A549 (cell line): ENCODE measurements at regions not wholly inside any gene's neighbourhood (a gene's known extent, or its start where the extent isn't known, plus 50 kb on each side); places are given as distances from the start of the nearest gene placed in this dataset.
A peak's percentile ranks its signal among the peaks of the same experiment; 100 is the strongest.

ENCODE experiments used
- ATAC-seq, 2 experiments: fragments of 200-7000 bp in 1 of 2; fragments of >200 bp in 1 of 2; cut with Nextera tagmentation in 1 of 2; cut with Tn5 transposase in 1 of 2; 3 replicates each; pipeline versions ENCODE4 v1.8.0 to v1.9.1; 2018 to 2020; ENCODE audit warnings: mild to moderate bottlenecking in 1 of 2, moderate library complexity in 1 of 2
- CTCF ChIA-PET: fragments of 300-600 bp; sonication (Branson Sonifier 250); formaldehyde crosslinking; extraction: SDS; loops from one replicate; lab custom pipeline; 2021; ENCODE audit warnings: antibody characterized with exemption, inconsistent platforms; lab: Yijun Ruan, JAX
- POLR2A ChIA-PET: fragments of 350-600 bp; formaldehyde crosslinking; extraction: SDS; loops from one replicate; lab custom pipeline; 2021; ENCODE audit warnings: antibody characterized with exemption, inconsistent platforms; lab: Yijun Ruan, JAX
- DNase-seq, 2 experiments: peaks; one replicate each; pipeline versions ENCODE4 v3.0.0 to v3.0.0-alpha.2; 2011 to 2016; ENCODE audit warnings: low read depth in 1 of 2, low spot score in 1 of 2
- FAIRE-seq: peaks from 2 replicates; lab custom pipeline; 2011; peaks lifted over from hg19 to GRCh38; lab: Jason Lieb, UNC
- H3K27ac ChIP-seq, 2 experiments: fragments of >200 bp; sonication (Bioruptor Twin); formaldehyde crosslinking; 3 replicates each; pipeline ENCODE4 v1.5.1; 2016 to 2017
- H3K4me1 ChIP-seq: fragments of >200 bp; sonication (Bioruptor Twin); formaldehyde crosslinking; 3 replicates; pipeline ENCODE4 v1.6.1; 2016
- H3K4me2 ChIP-seq: fragments of >200 bp; sonication (Bioruptor Twin); formaldehyde crosslinking; 3 replicates; pipeline ENCODE4 v1.6.1; 2016
- H3K4me3 ChIP-seq: fragments of >200 bp; sonication (Bioruptor Twin); formaldehyde crosslinking; 3 replicates; pipeline ENCODE4 v1.5.1; 2016
- H3K9me3 ChIP-seq: fragments of >200 bp; sonication (Bioruptor Twin); formaldehyde crosslinking; 3 replicates; pipeline ENCODE4 v1.6.1; 2016
- ATOH8 ChIP-seq: fragments of 250-450 bp; sonication (Bioruptor Pico); IDR thresholded peaks from 2 replicates; pipeline ENCODE4 v1.5.0; 2020; ENCODE audit warnings: low read depth, mild to moderate bottlenecking, moderate library complexity
- CBX8 ChIP-seq: fragments of 200-600 bp; sonication (generic); IDR thresholded peaks from 2 replicates; pipeline ENCODE4 v1.6.1; 2016
- CEBPB ChIP-seq, 2 experiments: fragments of >200 bp in 1 of 2; sonication (Bioruptor Twin) in 1 of 2; formaldehyde crosslinking in 1 of 2; IDR thresholded peaks; 2 replicates each; pipeline ENCODE4 v1.6.1; 2012 to 2016
- CHD2 ChIP-seq: fragments of 150-350 bp; IDR thresholded peaks from 2 replicates; pipeline ENCODE4 v1.6.1; 2014; ENCODE audit warnings: low read length; ENCODE audit not compliant: partially characterized antibody
- EHMT2 ChIP-seq: fragments of 200-600 bp; sonication (generic); IDR thresholded peaks from 2 replicates; pipeline ENCODE4 v1.6.1; 2016; ENCODE audit warnings: antibody characterized with exemption, low read depth, mild to moderate bottlenecking, moderate library complexity
- EP300 ChIP-seq, 2 experiments: fragments of >200 bp; sonication (Bioruptor Twin); formaldehyde crosslinking; IDR thresholded peaks; 2 replicates in 1 of 2; 3 replicates in 1 of 2; pipeline ENCODE4 v1.6.1; 2016 to 2017
- ESRRA ChIP-seq: fragments of 150-350 bp; IDR thresholded peaks from 2 replicates; pipeline ENCODE4 v1.6.1; 2014; ENCODE audit warnings: mild to moderate bottlenecking, low read length, borderline replicate concordance
- FOSB ChIP-seq: fragments of 250-450 bp; sonication (Bioruptor Pico); IDR thresholded peaks from 2 replicates; pipeline ENCODE4 v1.5.0; 2020; ENCODE audit warnings: mild to moderate bottlenecking, moderate library complexity
- FOSL2 ChIP-seq, 2 experiments: fragments of 450-650 bp in 1 of 2; fragments of >200 bp in 1 of 2; sonication (Bioruptor Twin) in 1 of 2; formaldehyde crosslinking; IDR thresholded peaks; 2 replicates each; pipeline versions ENCODE4 v1.5.0 to v1.6.1; 2016 to 2020; ENCODE audit warnings: mild to moderate bottlenecking in 1 of 2, moderate library complexity in 1 of 2
- FOXS1 ChIP-seq: fragments of 250-450 bp; sonication (Bioruptor Pico); IDR thresholded peaks from 2 replicates; pipeline ENCODE4 v1.5.0; 2020; ENCODE audit warnings: mild to moderate bottlenecking, moderate library complexity
- GATA3 ChIP-seq: IDR thresholded peaks from 2 replicates; pipeline ENCODE4 v1.6.1; 2012; ENCODE audit warnings: borderline replicate concordance
- HES2 ChIP-seq: fragments of >200 bp; sonication (Bioruptor Twin); formaldehyde crosslinking; IDR thresholded peaks from 2 replicates; pipeline ENCODE4 v1.6.1; 2016
- JUN ChIP-seq, 2 experiments: fragments of >200 bp; sonication (Bioruptor Twin); formaldehyde crosslinking; IDR thresholded peaks; 2 replicates in 1 of 2; 3 replicates in 1 of 2; pipeline ENCODE4 v1.6.1; 2016 to 2017
- JUNB ChIP-seq: fragments of >200 bp; sonication (Bioruptor Twin); formaldehyde crosslinking; IDR thresholded peaks from 2 replicates; pipeline ENCODE4 v1.6.1; 2016
- KDM1A ChIP-seq: fragments of 200-600 bp; sonication (generic); IDR thresholded peaks from 2 replicates; pipeline ENCODE4 v1.6.1; 2016; ENCODE audit warnings: low read depth, mild to moderate bottlenecking
- MAFK ChIP-seq: fragments of 450-650 bp; IDR thresholded peaks from 2 replicates; pipeline ENCODE4 v1.6.1; 2014; ENCODE audit not compliant: partially characterized antibody
- MAX ChIP-seq: IDR thresholded peaks from 2 replicates; pipeline ENCODE4 v1.6.1; 2012
- MAZ ChIP-seq: fragments of 150-350 bp; IDR thresholded peaks from 2 replicates; pipeline ENCODE4 v1.6.1; 2014; ENCODE audit warnings: antibody characterized with exemption, low read depth, low read length, borderline replicate concordance
- PBX3 ChIP-seq: IDR thresholded peaks from 2 replicates; pipeline ENCODE4 v1.6.1; 2012
- POLR2A ChIP-seq: IDR thresholded peaks from 2 replicates; pipeline ENCODE4 v1.6.1; 2012; ENCODE audit warnings: mild to moderate bottlenecking, low read length
- RARB ChIP-seq: fragments of 250-450 bp; sonication (Bioruptor Pico); IDR thresholded peaks from 2 replicates; pipeline ENCODE4 v1.8.0; 2021; ENCODE audit warnings: mild to moderate bottlenecking, moderate library complexity
- RFX5 ChIP-seq: fragments of 450-650 bp; IDR thresholded peaks from 2 replicates; pipeline ENCODE4 v1.7.1; 2014; ENCODE audit warnings: antibody characterized with exemption, mild to moderate bottlenecking, moderate library complexity
- RNF2 ChIP-seq: fragments of 200-600 bp; sonication (generic); IDR thresholded peaks from 2 replicates; pipeline ENCODE4 v1.6.1; 2016; ENCODE audit warnings: low read depth, mild to moderate bottlenecking, antibody characterized with exemption, moderate library complexity, borderline replicate concordance
- TFCP2L1 ChIP-seq: fragments of 250-450 bp; sonication (Bioruptor Pico); IDR thresholded peaks from 2 replicates; pipeline ENCODE4 v1.5.0; 2021; ENCODE audit warnings: mild to moderate bottlenecking
- ZFP36 ChIP-seq: fragments of 450-650 bp; IDR thresholded peaks from 2 replicates; pipeline ENCODE4 v1.6.1; 2014; ENCODE audit warnings: borderline replicate concordance; ENCODE audit not compliant: partially characterized antibody
- WGBS: methylation state at CpG from one replicate; pipeline ENCODE4 v1.1.6; 2017; ENCODE audit errors: missing lambda C conversion rate; 5-methylcytosine and 5-hydroxymethylcytosine counted together

- no peak overlapping the region for H3K4me3 ChIP-seq
- CTCF ChIA-PET, result interaction anchor here (0.8 to 2.3 kb wide), 7 partner anchors 16 to 117 kb away, joined by 3 to 9 read pairs (median 3); no protein-coding TSS in a partner anchor
- H3K4me2 ChIP-seq, result peak overlapping the region; percentile 76
- peak; percentile 48 to 84 for ATAC-seq
- FAIRE-seq, result no peak
- H3K27ac ChIP-seq, result peak overlapping the region; percentile 78 to 84
- H3K4me1 ChIP-seq, result peaks cover 54% of the 10 kb centered on the region
- TF ChIP-seq EHMT2 (no peak), EP300 (IDR thresholded peaks at IDR 0.05) (peak; percentile 53 to 60; a peak in 2 of 5 replicates), TFCP2L1 (CRISPR knock-in tag) (no peak), CEBPB (IDR thresholded peaks at IDR 0.05) (peak; percentile 95), JUN (IDR thresholded peaks at IDR 0.05) (peak; percentile 41 to 70; a peak in 2 of 5 replicates), JUNB (peak; percentile 82), GATA3 (peak; percentile 59; the same call in 1 of the 2 replicates), ATOH8 (CRISPR knock-in tag) (no peak), HES2 (peak; percentile 87), FOSL2 (IDR thresholded peaks at IDR 0.05) (peak; percentile 72), FOSL2 (CRISPR knock-in tag; IDR thresholded peaks at IDR 0.05) (peak; percentile 89), RFX5 (no peak)
- TF ChIP-seq, all 56 proteins: peak for 7
- POLR2A ChIA-PET, result no interaction called here
- DNase-seq, result peak in 1 of 2 experiments; percentile 63
- WGBS, result 20% methylated on average over 1 of the region's 1 CpG
- H3K9me3 ChIP-seq, result no peaks in the 10 kb centered on the region
These were observed 80.2 kb upstream of the EPCAM start for GRCh38 chr2:47288864-47289263.

- TF ChIP-seq ZFP36, result no peak
- no peak for TF ChIP-seq POLR2A
- TF ChIP-seq MAX, result no peak
- TF ChIP-seq FOXS1 (CRISPR knock-in tag), result no peak
- no peak for TF ChIP-seq RNF2
- no peak for TF ChIP-seq MAZ
- TF ChIP-seq RARB, result no peak
- no peak for TF ChIP-seq CHD2
- TF ChIP-seq RFX5, result no peak
- TF ChIP-seq MAFK, result no peak
- TF ChIP-seq KDM1A, result no peak
- TF ChIP-seq FOSB, result no peak
- TF ChIP-seq ESRRA, result no peak
- no peak for TF ChIP-seq GATA3
- no peak for TF ChIP-seq CBX8
- TF ChIP-seq PBX3, result no peak
- TF ChIP-seq, all 56 proteins: peak for 0
- Histone ChIP-seq H3K4me3 (no peak overlapping the region), H3K9me3 (no peaks in the 10 kb centered on the region), H3K4me1 (peaks cover 20% of the 10 kb centered on the region), H3K4me2 (no peak overlapping the region), H3K27ac (peak overlapping the region in 1 of 2 experiments; percentile 52; a peak in 3 of 6 replicates)
- DNase-seq (no peak), FAIRE-seq (no peak), ATAC-seq (no peak)
- ChIA-PET CTCF (interaction anchor here (0.9 to 5.2 kb wide), 4 partner anchors 9 to 40 kb away, joined by 4 to 47 read pairs (median 4); no protein-coding TSS in a partner anchor), POLR2A (no interaction called here)
- WGBS, result 90% methylated on average over 7 of the region's 7 CpGs
These were observed 85.5 kb upstream of the EPCAM start for GRCh38 chr2:47283659-47284058.
